Prostate gland (tissue), 2 donors: ENCODE measurements at regions not wholly inside any gene's neighbourhood (a gene's known extent, or its start where the extent isn't known, plus 50 kb on each side); places are given as distances from the start of the nearest gene placed in this dataset.

Experiments used
- CTCF ChIP-seq, 4 experiments: fragments of 200-600 bp in 2 of 4; fragments of 450-650 bp in 2 of 4; sonication (generic) in 2 of 4; IDR thresholded peaks; 1 replicate in 3 of 4; 2 replicates in 1 of 4; pipeline ENCODE4 v1.5.1; 2016 to 2019; ENCODE audit warnings: antibody characterized with exemption in 4 of 4, mild to moderate bottlenecking in 2 of 4, moderate library complexity in 2 of 4
- POLR2A ChIP-seq: fragments of 450-650 bp; IDR thresholded peaks from one replicate; pipeline ENCODE4 v1.6.1; 2016; ENCODE audit warnings: antibody characterized with exemption, mild to moderate bottlenecking
- POLR2AphosphoS5 ChIP-seq: sonication (generic); formaldehyde crosslinking; IDR thresholded peaks from one replicate; pipeline ENCODE4 v1.6.1; 2017; ENCODE audit warnings: antibody characterized with exemption

DNA sequence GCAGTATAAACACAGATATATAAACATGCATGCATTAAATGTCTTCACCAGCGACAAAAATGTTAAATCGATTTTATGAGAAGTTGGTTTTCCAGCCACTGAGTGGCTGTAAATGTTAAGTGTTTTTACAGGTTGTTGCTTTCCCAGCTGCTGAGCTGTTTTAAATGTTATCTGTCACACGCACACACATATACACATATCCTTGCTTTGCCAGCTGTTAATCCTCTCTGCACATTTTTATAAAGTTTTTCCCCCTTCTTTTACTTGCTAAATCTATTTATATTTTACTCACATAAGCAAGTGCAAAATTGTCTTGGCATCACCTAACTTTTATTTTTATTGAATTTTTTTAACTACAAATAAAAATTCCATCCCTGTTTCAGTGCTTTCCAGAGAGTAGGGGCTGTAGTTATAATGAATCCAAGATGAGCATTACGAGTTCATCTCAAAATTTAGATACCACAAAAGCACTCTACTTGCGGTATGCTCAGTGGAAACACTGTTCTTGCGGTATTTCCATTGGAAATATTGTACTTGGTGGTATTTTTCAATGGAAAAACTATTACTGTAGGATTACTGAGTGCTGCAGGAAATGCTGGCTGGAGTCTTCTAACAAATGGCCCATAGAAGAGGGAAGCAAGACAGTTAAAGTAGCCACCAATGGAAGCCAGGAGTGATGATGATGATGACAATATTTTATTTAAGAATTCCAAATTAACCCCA is 124.9 kb upstream of the KCNJ16 start:
- TF ChIP-seq CTCF (IDR thresholded peaks at IDR 0.05) (no peak), POLR2A (no peak), POLR2AphosphoS5 (no peak)
